ENCODE measurements at regions not wholly inside any gene's neighbourhood (a gene's known extent, or its start where the extent isn't known, plus 50 kb on each side); places are given as distances from the start of the nearest gene placed in this dataset.
"Not testable (repeated sequence)": the region's sequence is repeated elsewhere in the genome, so short reads cannot be mapped to it uniquely, and the experiment has no call there.

DNA sequence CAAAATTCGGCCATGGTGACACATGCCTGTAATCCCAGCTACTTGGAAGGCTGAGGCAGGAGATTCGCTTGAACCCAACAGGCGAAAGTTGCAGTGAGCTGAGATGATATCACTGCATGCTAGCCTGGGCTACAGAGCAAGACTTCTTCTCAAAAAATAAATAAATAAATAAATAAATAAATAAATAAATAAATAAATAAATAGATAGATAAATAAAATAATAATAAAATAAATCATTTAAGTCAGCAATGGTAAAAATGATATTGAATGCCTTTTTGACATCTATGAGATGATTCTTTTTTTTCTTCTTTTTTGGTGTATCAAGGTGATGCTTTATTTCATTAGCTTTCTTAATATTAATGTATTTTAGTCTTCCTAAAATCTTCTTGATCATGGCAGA, 221.7 kb upstream of the RXFP2 start:
- no peak for DNase-seq (ENCODE audit: low read depth)

DNA sequence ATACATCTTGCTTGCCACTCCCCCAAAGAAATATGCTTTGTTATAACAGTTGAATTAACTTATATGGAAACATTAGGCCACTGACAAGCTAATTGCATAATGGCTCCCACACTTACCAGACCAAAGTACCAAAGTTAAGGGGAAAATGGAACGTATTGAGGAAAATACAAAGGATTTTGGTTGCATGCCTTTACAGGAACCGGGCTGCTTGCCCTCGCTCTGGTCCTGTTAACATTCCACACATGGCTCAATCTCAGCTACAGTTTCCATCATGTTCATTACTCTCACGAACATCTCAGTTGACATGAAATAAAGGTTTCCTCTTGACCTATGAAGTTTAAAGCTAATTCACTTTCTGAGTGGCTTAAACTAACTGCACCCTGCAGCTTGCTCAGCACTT, 220.7 kb upstream of the RXFP2 start:
- no peak for DNase-seq (ENCODE audit: low read depth)

DNA sequence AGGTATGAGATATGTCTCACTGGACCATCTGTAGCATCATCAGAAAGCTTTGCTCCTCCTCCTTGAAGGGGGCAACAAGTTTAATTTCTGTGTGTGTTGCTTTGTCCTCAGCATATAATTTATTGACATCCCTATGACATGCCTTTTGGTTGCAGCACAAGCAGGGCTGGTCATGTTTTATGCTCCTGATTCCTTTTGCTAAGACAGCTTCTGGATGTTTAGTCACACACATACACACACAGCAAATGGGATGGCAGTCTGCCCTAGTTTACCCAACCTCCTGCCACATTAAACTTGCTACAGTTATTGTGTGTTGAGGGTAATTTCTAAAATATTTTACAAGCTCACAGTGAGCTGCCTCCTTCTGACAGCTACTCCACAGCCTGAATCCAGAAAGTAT, 217.9 kb upstream of the RXFP2 start:
- no peak for DNase-seq (ENCODE audit: low read depth)

DNA sequence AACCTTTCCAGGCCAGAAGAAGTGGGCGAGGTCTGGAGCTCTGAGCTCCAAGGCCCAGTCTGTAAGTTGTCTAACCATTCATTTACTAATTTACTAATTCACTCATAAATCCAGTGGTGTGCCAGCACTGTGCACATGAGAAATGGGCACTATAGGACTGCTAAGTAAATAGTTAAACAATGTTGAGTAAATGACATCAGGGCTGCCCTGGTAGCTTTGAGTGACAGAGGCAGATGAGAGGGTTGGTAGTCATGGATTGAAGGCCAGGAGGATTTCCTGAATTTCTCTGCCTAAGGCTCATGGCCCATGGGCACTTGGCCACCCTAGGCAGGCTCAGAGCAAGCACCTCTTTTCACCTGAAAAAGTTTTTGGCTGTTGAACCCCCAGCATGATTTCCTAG, 216.9 kb upstream of the RXFP2 start:
- no peak for DNase-seq (ENCODE audit: low read depth)

DNA sequence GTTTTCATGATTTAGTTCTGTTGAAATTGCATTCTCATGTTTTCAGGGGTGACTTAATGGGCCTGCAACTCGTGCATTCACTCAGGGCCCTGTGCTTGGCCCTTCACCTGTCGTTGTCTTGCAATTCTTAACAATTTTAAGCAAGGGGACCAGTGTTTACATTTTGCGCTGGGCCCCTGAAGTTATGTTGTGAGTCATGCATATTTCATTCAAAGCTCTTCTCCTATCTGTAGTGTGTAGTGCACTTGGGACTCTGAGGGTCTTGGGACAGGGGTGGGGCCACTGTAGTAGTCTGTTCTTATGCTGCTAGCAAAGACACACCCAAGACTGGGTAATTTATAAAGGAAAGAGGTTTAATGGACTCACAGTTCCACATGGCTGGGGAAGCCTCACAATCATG, 211.2 kb upstream of the RXFP2 start:
- DNase-seq (ENCODE audit: low read depth): no peak

DNA sequence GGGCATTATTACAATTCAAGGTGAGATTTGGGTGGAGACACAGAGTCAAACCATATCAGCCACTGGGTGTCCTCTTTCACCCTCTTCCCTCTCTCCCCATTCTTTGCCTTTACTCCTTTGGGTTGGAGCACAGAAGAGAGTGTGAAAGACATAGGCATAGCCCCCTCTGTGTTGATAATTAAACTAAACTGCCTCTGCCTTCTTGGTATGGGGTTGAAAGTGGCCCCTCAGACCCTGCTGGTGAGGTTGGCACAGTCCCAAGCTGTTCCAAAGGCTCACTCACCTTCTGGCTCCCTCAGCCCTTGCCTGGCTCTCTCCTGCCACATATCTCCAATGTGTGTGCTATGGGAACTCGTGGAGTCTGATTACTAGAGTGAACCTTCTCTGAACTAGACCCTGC, 210.6 kb upstream of the RXFP2 start:
- no peak for DNase-seq (ENCODE audit: low read depth)

DNA sequence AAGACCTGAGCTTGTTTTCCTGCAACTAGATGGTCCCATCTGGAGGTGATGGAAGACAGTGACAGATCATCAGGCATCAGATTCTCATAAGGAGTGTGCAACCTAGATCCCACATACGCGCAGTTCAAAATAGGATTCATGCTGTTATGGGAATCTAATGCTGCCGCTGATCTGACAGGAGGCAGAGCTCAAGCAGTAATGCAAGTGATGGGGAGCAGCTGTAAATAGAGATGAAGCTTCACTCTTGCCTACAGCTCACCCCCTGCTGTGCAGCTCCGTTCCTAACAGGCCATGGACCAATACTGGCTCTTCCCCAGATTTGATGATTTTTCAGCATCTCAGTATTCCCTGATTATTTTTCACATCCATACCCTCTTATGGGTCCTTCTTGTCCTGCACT, 208.4 kb upstream of the RXFP2 start:
- DNase-seq (ENCODE audit: low read depth): no peak

DNA sequence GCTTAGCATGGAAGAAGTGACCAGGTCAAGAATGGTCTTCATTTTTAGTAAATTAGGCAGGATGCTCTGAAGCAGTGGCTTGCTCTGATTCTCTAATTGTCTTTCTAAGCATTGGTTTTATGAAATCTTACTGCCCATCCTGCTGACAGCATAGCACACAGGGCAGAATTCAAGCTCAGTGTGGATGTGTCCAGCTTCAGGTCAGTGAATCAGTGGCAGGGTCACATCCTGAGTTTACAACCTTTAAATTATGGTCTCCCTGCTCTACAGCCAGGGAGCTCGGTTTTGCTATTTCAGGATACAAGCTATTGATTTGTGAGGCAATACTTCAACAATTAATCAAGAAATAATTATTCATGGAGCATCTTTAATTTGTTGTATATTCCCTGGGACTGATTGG, 202.3 kb upstream of the RXFP2 start:
- DNase-seq (ENCODE audit: low read depth): no peak

DNA sequence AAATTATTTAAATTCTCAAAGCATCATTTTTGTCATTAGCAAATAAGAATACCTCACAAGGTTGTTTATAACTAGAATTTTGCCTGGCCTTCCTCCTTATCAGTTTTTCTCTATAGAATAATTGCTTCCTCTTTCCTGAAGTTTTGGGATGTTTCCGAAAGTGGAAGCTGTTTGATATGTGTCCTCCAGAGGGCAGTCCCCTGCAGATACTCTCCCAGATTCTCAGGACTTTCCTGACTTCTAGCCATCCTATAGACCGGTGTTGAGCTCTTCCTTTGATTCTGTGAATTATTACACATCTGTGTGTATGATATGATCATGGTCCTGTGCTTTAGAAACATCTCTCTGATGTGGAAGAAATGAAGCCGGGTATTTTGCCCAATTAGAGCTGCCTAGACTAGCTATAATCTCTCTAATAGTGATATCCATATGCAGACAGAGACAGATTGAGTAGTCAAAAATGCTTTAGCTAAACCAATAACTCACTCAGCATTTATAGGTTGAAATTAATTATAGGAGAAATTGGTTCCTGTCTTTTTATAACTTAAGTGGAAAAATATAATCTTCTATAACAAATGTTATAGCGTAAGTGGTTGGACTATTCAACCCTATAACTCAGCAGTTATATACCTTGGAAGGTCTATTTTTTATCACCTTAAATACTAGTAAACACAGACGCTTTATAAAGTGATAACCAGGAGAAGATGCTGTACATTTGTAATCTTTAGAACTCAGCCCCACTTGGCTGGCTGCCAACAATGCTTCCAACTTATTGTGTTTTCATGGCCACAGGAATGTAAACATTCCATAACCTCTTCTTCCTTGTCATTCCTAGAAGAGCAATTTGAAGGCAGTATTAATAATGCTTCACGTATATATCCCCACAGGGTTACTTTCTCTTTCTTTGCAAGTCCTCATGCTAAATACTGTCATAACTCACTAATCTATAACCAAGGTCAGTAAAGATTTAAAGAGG, 201.0 kb upstream of the RXFP2 start:
- DNase-seq (ENCODE audit: low read depth): no peak

DNA sequence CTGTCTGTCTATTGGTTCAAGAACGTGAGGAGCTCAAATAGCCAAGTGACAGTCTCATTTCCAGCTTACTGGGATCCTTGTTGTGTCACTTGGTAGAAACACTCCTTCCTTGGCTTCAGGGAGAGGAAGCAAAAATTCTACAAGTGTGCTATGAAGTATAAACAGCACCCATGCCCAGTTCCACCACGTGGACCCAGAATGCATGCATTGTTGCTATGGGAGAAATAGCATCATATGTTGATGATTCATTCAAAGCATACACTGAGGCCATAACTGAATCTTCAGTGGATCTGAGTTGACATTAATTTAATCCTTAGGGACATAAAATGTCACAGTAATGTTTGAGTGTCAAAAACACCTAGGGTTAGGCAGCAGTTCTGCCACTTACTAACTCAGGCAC, 199.0 kb upstream of the RXFP2 start:
- no peak for DNase-seq (ENCODE audit: low read depth)

DNA sequence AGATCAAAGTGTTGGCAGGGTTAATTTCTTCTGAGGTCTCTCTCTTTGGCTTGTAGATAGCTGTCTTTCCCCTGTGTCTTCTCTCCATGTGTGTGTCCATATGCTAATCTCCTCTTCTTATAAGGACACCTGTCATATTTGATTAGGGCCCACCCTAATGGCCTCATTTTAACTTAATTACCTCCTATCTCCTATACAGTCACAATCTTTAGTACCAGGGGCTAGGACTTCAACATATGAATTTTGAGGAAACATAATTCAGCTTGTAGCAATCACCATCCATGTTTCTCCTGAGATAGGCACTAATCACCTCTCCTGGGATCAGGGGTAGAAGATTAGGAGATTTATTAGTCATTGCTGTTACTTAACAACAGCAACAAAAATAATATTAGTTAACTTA, 196.1 kb upstream of the RXFP2 start:
- DNase-seq (ENCODE audit: low read depth): no peak

DNA sequence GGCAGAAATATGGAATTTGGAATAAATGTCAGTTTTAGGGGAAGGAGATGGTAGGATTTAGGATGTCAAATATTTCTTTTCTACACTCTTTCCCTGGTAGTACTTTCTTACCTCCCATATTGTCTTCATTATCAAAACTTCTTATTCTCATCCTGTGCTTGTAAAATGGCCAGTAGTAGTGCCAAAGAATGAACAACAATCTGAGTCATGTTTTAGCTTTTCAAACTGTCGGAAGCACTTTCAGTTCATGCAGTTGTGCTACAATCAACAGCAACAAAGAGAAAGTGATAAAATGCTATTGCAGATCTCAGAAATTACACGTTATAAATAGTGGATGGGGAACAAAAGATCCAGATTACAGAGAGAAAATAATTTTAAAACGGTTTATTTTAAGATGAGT, 193.7 kb upstream of the RXFP2 start:
- no peak for DNase-seq (ENCODE audit: low read depth)

DNA sequence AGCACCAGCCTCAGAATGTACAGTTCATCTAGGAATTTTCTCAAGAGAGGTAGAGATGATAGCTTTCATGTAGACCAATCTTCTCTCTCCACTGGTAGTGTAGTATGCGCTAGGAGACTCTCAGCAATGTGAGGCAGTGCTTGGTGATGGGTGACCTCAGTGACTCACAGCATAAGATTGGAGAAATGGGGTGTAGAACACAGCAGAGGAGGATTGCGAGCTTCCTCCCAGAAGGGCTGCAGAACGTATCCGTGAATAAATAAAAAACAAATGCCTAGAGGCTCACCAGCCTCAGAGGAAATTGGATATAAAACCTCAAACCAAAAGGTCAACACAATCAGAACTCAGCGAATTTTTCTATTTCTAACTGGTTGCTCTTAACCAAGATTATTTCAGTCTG, 182.9 kb upstream of the RXFP2 start:
- DNase-seq (ENCODE audit: low read depth): no peak

DNA sequence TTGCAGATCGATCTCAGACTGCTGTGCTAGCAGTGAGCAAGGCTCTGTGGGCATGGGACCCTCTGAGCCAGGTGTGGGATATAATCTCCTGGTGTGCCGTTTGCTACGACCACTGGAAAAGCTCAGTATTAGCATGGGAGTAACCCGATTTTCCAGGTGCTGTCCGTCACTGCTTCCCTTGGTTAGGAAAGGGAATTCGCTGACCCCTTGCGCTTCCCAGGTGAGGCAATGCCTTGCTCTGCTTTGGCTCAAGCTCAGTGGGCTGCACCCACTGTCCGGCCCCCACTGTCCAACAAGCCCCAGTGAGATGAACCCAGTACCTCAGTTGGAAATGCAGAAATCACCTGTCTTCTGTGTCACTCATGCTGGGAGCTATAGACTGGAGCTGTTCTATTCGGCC, 155.1 kb upstream of the RXFP2 start:
- DNase-seq (ENCODE audit: low read depth): not testable (repeated sequence)

DNA sequence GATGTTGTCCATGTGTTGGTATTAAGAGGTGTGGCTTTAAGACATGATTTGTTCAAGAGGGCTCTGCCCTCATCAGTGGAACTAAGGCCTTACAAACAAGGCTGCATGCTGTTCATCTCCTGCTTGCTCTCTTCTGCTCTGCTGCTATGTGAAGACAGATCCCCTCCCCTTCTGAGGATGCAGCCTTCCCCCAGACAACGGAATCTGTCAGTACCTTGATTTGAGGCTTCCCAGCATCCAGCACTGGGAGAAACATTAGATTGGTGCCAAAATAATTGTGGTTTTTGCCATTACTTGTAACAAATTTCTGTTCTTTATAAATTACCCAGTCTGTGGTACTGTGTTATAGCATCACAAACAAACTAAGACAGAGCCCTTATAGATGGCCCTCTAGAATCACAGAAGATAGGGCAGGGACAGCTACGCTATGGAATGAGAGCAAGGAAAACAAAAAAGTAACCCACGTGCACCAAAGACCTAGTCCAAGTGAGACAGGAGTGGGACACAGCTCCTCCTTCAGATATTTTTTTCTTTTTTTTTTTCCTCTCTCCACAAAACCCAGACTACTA, 151.5 kb upstream of the RXFP2 start:
- no peak for DNase-seq (ENCODE audit: low read depth)

DNA sequence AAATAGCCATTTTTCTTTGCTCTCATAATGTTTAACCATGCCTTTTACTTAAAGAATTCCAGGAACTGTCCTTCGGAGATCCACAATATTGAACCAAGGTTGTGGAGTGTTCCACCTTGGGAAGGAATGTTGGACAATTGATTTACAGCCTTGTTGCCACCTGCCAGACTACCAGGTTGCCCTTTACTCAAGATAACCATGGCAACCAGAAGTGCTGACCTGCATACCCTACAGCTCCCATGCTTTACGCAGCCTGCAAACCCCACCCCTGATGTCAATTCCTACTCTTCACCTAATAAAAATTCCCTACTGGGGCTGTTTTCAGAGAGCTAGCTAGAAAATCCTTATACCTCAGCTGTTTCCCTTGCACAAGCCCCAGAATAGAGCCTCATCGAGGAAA, 151.0 kb upstream of the RXFP2 start:
- no peak for DNase-seq (ENCODE audit: low read depth)

DNA sequence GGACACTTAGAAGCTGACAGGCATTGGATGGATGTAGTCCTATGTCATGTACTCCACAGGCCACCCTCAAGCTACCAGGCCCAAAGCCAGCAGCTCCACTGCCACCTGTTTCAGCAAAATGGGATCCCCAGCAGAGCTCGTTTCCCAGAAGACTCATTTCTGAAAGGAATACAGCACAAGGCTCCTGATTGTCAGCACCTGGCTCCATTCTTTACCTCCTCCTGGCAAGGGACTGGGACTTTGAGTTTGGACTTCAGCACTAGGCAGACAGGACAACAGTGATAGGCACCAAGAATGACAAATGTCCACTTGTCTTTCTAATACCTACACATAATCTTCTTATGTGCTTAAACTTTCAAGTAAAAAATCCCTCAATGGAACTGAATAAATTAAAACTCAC, 150.4 kb upstream of the RXFP2 start:
- no peak for DNase-seq (ENCODE audit: low read depth)

DNA sequence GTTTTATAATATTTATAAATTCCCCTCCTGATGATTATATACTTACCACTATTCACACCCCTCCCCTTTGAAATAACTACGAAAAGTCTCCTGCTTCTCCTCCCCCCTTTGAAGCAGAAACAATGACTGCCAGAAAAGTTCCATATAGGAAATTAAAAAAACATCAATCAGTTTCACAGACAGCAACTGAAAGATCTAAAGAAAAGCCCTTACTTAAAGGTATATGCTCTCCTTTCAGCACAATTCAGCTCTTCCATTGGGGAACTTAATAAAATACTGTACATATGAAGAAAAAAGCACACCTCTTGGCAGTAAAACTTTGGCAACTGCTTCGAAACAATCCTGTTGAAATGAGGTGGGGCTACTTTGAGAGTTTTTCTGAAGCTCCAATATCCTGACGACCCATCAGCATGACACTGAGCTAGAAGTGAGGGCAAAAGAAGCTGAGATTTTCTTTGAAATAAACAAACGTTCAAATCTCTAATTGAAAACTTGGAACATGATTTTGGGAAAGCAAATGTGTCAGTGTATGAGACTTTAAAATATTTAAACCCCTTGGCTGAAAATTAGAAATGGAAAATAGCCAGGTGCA, 147.6 kb upstream of the RXFP2 start:
- DNase-seq (ENCODE audit: low read depth): no peak

DNA sequence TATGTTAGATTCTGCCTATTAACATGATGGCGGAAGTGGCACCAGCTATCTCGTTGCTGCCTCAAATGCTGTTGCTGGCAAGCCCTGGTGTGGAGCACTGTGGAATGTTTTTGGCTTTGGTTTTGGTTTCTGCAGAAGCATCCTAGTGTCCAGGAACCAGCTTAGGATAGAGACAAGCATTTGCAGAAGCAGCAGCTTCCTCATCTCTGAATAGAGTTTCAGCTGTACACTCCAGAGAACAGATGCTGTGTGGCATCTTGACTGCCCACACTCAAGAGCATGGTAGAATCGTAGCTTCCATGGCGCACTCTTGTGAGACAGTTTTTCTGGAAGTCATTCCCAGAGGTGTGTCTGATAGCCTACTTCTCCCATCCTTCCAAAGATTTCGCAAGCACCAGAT, 145.3 kb upstream of the RXFP2 start:
- no peak for DNase-seq (ENCODE audit: low read depth)

DNA sequence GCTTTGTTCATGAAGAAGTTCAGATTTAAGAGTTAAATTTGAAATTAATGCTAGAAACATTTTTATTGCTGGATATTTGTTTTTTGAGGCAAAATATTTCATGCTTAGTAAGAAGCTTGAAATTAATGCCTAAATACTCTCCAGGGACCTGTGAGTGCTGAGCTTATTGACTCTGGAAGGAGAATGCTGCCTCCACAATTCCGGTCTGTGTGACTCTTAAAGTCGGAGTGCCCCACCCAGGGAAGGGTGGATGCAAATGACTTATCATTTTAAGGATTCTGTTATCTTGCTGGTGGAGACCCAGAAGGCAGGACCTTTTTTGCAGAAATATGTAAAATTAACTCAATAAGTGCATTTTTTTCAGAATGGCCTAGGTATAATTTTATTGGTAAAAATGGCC, 143.8 kb upstream of the RXFP2 start:
- no peak for DNase-seq (ENCODE audit: low read depth)

DNA sequence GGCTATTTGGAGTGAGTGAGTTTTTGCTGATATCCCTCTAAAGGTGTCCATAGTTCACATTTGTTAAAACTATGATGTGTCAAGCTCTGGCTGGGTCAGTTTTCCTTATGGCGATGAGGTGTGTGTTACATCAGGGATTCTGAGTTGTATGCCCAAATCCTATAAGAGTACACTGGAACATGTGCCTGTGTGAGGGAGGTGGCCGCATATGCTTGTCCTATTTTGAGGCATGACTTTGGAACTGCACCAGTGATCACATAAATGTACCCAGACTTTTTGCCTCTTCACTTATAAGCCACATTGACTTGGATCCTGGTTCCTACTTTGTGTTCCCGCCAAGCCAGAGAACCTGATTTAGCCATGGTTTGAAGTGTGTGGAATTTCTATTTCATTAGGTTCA, 140.3 kb upstream of the RXFP2 start:
- no peak for DNase-seq (ENCODE audit: low read depth)

DNA sequence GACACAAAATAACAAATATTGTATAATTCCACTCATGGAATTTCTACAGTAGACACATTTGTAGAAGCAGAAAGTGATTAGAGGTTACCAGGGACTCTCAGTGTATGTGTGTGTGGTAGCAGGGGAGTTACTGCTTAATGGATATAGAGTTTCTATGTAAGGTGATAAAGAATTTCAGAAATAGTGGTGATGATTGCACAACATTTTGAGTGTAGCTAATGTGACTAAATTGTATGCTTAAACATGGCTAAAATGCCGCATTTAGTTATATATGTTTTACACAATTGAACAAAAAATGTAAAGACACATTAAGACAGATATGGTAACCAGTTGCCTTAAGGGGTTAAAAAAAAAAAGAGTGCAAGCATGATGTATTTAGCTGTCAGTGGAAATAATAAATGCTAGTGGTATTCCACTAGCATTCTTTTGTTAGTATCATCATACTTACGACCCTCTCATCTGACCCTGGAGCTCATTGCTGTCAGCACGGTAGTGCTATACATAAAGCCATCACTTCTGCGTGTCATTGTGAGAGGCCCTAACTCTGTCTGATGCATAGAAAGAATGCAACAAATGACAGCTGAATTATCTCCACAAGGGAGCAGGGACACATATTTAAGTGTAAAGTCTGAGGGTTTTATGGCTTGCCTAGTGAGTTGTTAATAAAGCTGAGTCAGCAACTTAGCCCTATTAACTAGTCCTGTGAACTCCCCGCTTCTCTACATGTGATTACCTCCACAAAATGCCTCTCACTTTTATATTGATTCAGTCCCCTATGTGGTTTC, 134.1 kb upstream of the RXFP2 start:
- no peak for DNase-seq (ENCODE audit: low read depth)

DNA sequence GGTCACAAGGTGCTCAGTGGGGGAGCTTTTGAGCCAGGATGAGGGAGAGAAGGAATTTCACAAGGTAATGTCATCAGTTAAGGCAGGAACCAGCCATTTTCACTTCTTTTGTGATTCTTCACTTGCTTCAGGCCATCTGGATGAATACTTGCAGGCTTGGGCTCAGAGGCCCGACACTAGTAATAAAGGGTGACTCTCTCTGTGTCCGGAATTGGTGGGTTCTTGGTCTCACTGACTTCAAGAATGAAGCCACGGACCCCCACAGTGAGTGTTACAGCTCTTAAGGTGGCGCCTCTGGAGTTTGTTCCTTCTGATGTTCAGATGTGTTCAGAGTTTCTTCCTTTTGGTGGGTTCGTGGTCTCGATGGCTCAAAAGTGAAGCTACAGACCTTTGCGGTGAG, 131.8 kb upstream of the RXFP2 start:
- not testable (repeated sequence) for DNase-seq (ENCODE audit: low read depth)
